ENCODE measurements at regions not wholly inside any gene's neighbourhood (a gene's known extent, or its start where the extent isn't known, plus 50 kb on each side); places are given as distances from the start of the nearest gene placed in this dataset.

- TF ChIP-seq POLR2A (IDR thresholded peaks at IDR 0.05; ENCODE audit: low read length) = no peak
- TF ChIP-seq GATA1 (IDR thresholded peaks at IDR 0.05; ENCODE audit: low read depth, low read length) = no peak
Measured at GRCh38 chr13:39864221-39864620, 208.8 kb downstream of the COG6 start.

All from erythroblast (primary cell).